ENCODE measurements at regions not wholly inside any gene's neighbourhood (a gene's known extent, or its start where the extent isn't known, plus 50 kb on each side); places are given as distances from the start of the nearest gene placed in this dataset.

GRCh38 chr13:83019986-83020385 is 862.3 kb downstream of the SLITRK1 start:
- no peak for TF ChIP-seq CTCF (IDR thresholded peaks at IDR 0.05)
- TF ChIP-seq EP300 (IDR thresholded peaks at IDR 0.05): no peak
- TF ChIP-seq POLR2A (IDR thresholded peaks at IDR 0.05): no peak
- no peak for TF ChIP-seq POLR2AphosphoS5 (IDR thresholded peaks at IDR 0.05)

All from gastroesophageal sphincter (tissue), 3 donors.